GM18868 (cell line): ENCODE measurements at regions not wholly inside any gene's neighbourhood (a gene's known extent, or its start where the extent isn't known, plus 50 kb on each side); places are given as distances from the start of the nearest gene placed in this dataset.
A peak's percentile ranks its signal among the peaks of the same experiment; 100 is the strongest.

Experiments
- ATAC-seq: cut with Tn5 transposase; IDR thresholded peaks from one replicate; pipeline ENCODE4 v1.9.1; 2021; ENCODE audit warnings: mild to moderate bottlenecking, moderate library complexity; ENCODE audit not compliant: unreplicated experiment

DNA sequence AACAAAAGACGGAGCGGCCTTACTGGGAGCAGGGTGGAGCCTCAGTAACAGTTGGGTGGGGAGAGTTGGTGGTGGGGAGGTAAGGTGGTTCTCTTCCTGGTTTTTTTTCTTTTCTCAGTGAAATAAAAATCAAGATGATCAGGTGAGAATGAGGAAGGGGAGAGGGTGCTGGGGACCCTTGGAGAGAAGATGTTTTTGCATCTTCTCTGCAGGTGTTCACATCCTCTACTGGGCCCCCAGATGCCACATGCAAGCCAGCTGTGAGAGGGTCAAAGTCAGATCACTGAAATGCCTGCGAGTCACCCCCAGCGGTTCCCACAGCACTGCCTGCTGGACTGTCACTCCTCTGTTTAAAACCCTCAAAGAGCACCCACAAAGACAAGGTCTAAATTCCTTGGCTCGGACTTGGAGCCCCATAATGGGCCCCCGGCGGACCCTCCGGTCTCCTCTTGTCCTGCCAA lies 69.8 kb upstream of the FHL2 start:
- ATAC-seq, result no peak

DNA sequence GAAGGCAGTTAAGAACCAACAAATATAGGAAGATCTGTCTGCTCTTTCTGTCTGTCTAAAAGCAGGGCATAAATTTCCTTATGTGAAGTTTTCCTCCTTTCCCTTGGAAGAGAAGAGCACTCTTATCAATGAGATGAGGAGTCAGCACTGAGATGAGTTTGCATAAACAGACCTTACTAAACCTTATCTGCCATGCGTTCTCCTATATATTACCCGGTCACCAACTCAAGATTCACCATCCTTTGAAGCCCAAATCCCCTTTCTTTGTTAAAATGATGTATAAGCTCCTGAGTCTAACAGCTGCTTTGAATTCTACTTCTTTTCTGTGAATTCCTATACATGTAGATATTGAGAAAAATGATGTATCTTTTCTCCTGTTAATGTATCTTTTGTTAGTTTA lies 65.5 kb upstream of the FHL2 start:
- no peak for ATAC-seq

DNA sequence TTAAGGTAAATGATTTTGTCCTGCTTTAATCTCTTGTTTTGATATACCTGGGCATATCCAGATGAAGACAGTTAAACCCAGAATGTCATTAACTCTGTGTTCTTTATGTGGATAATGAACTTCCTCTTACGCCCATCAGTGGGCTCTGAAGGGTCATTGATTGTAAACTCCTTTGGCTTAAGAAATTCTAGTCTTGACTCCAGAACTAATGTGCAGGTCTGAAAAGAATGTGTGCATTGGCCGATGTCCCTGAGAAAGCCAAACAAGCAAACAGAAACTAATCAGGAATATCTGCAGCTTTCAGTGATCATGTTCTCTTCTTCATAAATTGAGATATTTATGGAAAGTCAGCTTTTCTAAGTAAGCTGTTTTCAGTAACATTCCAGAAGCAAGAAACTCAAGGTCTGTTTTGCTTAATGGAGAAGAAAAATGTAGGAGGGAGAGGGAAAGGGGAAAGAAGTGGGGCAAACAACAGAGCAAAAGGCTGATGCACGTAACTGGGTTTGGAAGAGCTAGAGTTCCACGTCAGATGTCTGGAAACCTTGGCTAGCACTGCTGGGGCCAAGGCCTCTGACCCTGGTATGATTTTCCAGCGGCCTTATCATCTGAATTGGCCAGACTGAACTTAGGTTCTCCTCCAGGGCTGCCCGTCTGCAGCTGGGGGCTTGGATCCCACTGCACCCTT lies 61.3 kb upstream of the FHL2 start:
- ATAC-seq, result no peak

DNA sequence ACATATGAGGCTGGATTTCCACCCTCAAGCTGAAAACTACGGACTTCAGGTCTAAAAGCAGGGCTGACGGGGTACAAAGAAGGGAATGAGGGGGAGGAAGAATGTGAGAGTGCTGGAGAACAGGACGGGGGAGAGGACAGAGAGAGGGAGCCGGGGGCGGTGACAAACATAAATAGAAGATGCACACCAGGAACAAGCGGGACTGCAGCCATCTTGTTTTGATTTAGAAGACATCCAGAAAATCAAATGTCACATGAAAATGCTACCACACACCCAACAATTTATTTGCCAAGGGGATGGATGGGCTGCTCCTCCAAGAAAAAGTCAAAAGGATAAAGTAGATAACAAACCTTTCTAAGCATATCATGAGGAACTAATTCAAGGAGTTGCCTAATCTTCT lies 59.2 kb upstream of the FHL2 start:
- ATAC-seq, result no peak

DNA sequence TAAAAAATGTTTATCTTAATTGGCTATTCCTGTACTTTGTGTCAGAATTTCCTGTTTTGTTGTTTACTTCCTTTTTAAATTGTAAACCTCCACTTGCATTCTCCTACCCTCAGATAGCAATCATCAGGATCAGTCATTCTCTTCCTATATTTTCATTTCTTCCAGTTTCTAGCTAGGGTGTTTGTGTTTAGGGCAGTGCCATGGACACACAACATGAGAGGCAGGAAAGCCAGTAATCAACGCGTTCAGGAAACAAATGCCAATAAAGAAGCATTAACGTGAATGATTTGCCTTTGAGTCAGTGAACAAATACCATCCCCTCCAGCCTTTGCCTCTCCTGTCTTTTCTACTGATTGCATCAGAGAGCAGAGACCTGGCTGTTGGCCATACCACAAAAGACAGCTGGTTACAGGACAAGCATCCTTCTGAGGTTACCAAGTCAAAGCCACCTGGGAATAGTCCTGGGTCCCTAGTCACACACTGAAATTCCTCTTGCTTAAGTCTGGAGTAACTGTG lies 56.7 kb upstream of the FHL2 start:
- no peak for ATAC-seq

DNA sequence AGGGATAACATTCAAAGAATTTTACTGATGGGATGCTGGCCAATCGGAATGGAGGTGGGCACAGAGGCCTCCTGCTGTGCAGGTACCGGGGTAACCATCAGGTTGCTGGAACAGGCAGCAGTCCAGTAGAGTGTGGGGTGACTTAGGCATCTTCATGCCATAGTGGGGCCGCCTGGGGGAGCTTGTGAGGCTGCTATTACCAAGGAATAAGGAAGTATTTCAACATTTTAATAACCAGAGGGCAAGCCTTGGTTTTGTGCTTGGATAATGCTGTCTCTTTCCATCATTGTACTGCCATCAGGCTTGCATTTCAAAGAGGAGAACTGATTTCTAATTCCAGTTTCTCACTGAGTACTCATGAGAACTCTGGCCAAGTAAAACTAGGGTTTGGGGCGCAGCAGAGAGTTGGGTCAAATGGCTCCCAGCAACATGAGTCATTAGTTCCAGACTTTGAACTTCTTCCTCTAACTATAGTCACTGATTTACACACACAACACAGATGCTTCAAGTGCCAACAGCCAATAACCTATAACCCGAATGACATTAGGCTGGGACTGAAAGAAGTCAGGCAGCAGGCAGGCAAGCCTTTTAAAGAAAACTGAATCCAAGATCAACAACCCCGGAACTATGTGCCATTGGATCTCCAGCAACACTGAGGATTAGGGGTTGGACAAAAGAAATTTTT lies 56.1 kb upstream of the FHL2 start:
- peak; percentile 62 for ATAC-seq

DNA sequence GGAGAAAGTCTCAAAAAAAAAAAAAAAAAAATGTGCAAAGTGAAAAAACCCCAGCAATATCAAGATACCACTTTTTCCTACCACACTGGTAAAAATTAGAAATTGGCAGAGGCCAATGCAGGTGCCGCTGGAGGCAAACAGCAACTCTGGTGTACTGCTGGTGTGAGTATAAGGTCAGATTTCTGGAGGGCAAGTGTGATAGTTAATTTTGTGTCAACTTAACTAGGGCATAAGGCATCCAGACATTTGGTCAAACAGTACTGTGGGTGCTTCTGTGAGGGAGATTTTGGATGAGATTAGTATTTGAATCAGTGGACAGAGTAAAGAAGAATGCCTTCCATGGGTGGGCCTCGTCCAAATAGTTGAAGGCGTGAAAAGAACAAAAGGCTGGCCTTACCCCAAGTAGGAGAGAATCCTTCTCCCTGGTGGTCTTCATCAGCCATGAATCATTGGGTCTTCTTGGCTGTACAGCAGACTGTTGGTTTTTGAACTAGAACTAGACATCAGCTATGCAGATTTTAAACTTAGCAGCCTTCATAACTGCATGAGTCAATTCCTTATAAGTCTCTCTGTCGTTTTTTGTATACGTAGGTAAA lies 52.8 kb upstream of the FHL2 start:
- ATAC-seq, result no peak

DNA sequence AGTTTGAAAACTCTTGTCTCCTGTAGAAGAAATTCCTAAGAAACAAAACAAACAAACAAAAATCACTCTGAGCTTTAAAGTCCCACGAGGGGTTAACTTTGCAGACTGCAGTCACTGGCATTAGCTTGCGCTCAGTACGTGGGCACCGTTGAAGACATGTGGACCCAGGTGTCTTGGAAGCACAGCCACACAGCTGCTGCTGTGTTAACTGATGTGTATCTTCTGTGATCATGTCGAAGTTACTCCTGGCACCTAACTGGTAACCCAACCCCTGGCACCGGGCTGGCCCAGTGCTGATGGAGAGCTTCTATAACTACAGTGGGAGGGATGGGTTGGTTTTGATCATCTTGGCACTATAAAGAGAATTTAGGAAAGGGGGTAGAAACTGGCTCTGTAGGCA lies 51.6 kb upstream of the FHL2 start:
- ATAC-seq, result no peak

DNA sequence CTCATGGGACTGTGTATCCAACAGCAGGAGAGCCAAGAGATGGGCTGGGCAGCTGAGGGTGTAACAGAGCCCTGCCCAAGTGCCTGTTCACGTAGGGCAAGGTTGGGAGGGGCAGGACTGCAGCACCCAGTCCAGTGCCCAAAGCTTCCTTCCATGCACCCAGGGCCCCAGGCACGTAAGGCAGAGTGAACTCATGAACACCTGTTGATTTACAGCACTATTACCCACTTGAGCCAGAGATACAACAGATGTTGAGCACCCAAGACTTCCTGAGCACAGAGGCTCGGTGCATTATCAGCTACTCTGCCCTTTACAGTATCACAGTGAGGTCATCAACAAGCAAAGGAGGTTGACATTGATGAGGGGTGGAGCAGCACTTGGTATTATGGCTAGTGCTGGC lies 50.2 kb upstream of the FHL2 start:
- no peak for ATAC-seq
